Hepatocyte (in vitro differentiated cells): ENCODE measurements at regions not wholly inside any gene's neighbourhood (a gene's known extent, or its start where the extent isn't known, plus 50 kb on each side); places are given as distances from the start of the nearest gene placed in this dataset.

Experiments used
- DNase-seq: peaks from one replicate; pipeline ENCODE4 v3.0.0-alpha.2; 2016; ENCODE audit warnings: low spot score
- H2AFZ ChIP-seq: fragments of 200-600 bp; sonication (generic); 2 replicates; pipeline ENCODE4 v1.6.0; 2016; ENCODE audit warnings: antibody characterized with exemption, mild to moderate bottlenecking
- H3K27ac ChIP-seq: fragments of 200-600 bp; sonication (generic); 2 replicates; pipeline ENCODE4 v1.5.1; 2016; ENCODE audit warnings: mild to moderate bottlenecking
- H3K27me3 ChIP-seq: fragments of 200-600 bp; sonication (generic); 2 replicates; pipeline ENCODE4 v1.6.1; 2016
- H3K36me3 ChIP-seq: fragments of 200-600 bp; sonication (generic); replicated peaks from 2 replicates; pipeline ENCODE4 v1.5.1; 2016; ENCODE audit warnings: low read depth; ENCODE audit not compliant: insufficient read depth
- H3K4me1 ChIP-seq: fragments of 200-600 bp; sonication (generic); 2 replicates; pipeline ENCODE4 v1.5.1; 2016; ENCODE audit warnings: mild to moderate bottlenecking, moderate library complexity; ENCODE audit not compliant: insufficient read depth
- H3K4me2 ChIP-seq: fragments of 200-600 bp; sonication (generic); 2 replicates; pipeline ENCODE4 v1.6.0; 2016
- H3K4me3 ChIP-seq: fragments of 200-600 bp; sonication (generic); 2 replicates; pipeline ENCODE4 v1.5.1; 2016; ENCODE audit warnings: mild to moderate bottlenecking
- H3K79me2 ChIP-seq: fragments of 200-600 bp; sonication (generic); 2 replicates; pipeline ENCODE4 v1.6.0; 2017; ENCODE audit warnings: mild to moderate bottlenecking
- H3K9me2 ChIP-seq: fragments of 200-600 bp; sonication (generic); replicated peaks from 2 replicates; pipeline ENCODE4 v1.6.0; 2017; ENCODE audit warnings: mild to moderate bottlenecking; ENCODE audit not compliant: insufficient read depth
- H3K9me3 ChIP-seq: fragments of 200-600 bp; sonication (generic); 2 replicates; pipeline ENCODE4 v1.5.1; 2016; ENCODE audit warnings: low read depth, mild to moderate bottlenecking
- H4K20me1 ChIP-seq: fragments of 200-600 bp; sonication (generic); 2 replicates; pipeline ENCODE4 v1.6.0; 2016; ENCODE audit warnings: mild to moderate bottlenecking; ENCODE audit not compliant: insufficient read depth, poor library complexity, severe bottlenecking
- CTCF ChIP-seq: fragments of 200-600 bp; sonication (generic); IDR thresholded peaks from 2 replicates; pipeline ENCODE4 v1.5.1; 2016; ENCODE audit warnings: antibody characterized with exemption, mild to moderate bottlenecking; ENCODE audit not compliant: poor library complexity
- EZH2 ChIP-seq: fragments of 200-600 bp; sonication (generic); IDR thresholded peaks from 2 replicates; pipeline ENCODE4 v1.6.1; 2016; ENCODE audit warnings: antibody characterized with exemption, mild to moderate bottlenecking, borderline replicate concordance
- EZH2phosphoT487 ChIP-seq: fragments of 200-600 bp; sonication (generic); IDR thresholded peaks from one replicate; pipeline ENCODE4 v1.6.1; 2018; ENCODE audit warnings: antibody characterized with exemption, mild to moderate bottlenecking, low read depth, moderate library complexity; ENCODE audit not compliant: unreplicated experiment, severe bottlenecking
- WGBS: methylation state at CpG from one replicate; pipeline ENCODE4 v1.1.6; 2016; ENCODE audit warnings: low lambda C conversion rate; ENCODE audit errors: missing lambda C conversion rate; 5-methylcytosine and 5-hydroxymethylcytosine counted together

GRCh38 chr7:153541903-153542302 lies 510.3 kb upstream of the DPP6 start:
- TF ChIP-seq EZH2 (no peak), EZH2phosphoT487 (no peak)
- Histone ChIP-seq H3K27me3 (no peaks in the 10 kb centered on the region), H3K36me3 (no peaks in the 10 kb centered on the region), H2AFZ (no peak overlapping the region), H3K4me2 (no peak overlapping the region), H3K9me2 (no peaks in the 10 kb centered on the region), H3K9me3 (no peaks in the 10 kb centered on the region), H3K27ac (no peak overlapping the region), H3K4me1 (no peaks in the 10 kb centered on the region), H3K4me3 (no peak overlapping the region), H3K79me2 (no peaks in the 10 kb centered on the region), H4K20me1 (no peaks in the 10 kb centered on the region)
- DNase-seq = no peak
- 89% methylated on average over 2 of the region's 2 CpGs for WGBS

GRCh38 chr7:153543232-153543631 lies 509.0 kb upstream of the DPP6 start:
- no peaks in the 10 kb centered on the region for H3K27me3 ChIP-seq
- H3K4me3 ChIP-seq = no peak overlapping the region
- H3K36me3 ChIP-seq = no peaks in the 10 kb centered on the region
- no peaks in the 10 kb centered on the region for H3K9me2 ChIP-seq
- no peak for DNase-seq
- H3K9me3 ChIP-seq = no peaks in the 10 kb centered on the region
- TF ChIP-seq CTCF (no peak), EZH2 (no peak), EZH2phosphoT487 (no peak)
- H3K79me2 ChIP-seq = no peaks in the 10 kb centered on the region
- H4K20me1 ChIP-seq = no peaks in the 10 kb centered on the region
- no peak overlapping the region for H2AFZ ChIP-seq
- no peak overlapping the region for H3K4me2 ChIP-seq
- no peaks in the 10 kb centered on the region for H3K4me1 ChIP-seq
- H3K27ac ChIP-seq = no peak overlapping the region
- 77% methylated on average over 5 of the region's 5 CpGs for whole genome bisulfite sequencing

GRCh38 chr7:153550173-153550572 lies 502.0 kb upstream of the DPP6 start:
- Histone ChIP-seq H3K27me3 (no peaks in the 10 kb centered on the region), H3K4me3 (no peak overlapping the region), H3K4me2 (no peak overlapping the region), H4K20me1 (no peaks in the 10 kb centered on the region), H3K27ac (no peak overlapping the region), H2AFZ (no peak overlapping the region), H3K9me3 (no peaks in the 10 kb centered on the region), H3K79me2 (no peaks in the 10 kb centered on the region), H3K4me1 (no peaks in the 10 kb centered on the region), H3K36me3 (no peaks in the 10 kb centered on the region), H3K9me2 (no peaks in the 10 kb centered on the region)
- no peak for DNase-seq
- TF ChIP-seq CTCF = no peak
- no peak for TF ChIP-seq EZH2phosphoT487
- TF ChIP-seq EZH2 = no peak
- 83% methylated on average over 1 of the region's 1 CpG for WGBS

- Histone ChIP-seq H3K4me2 (no peak overlapping the region), H3K4me3 (no peak overlapping the region), H3K9me2 (no peaks in the 10 kb centered on the region), H2AFZ (no peak overlapping the region), H4K20me1 (no peaks in the 10 kb centered on the region), H3K36me3 (no peaks in the 10 kb centered on the region), H3K27me3 (no peaks in the 10 kb centered on the region), H3K9me3 (no peaks in the 10 kb centered on the region), H3K79me2 (no peaks in the 10 kb centered on the region), H3K27ac (no peak overlapping the region), H3K4me1 (no peaks in the 10 kb centered on the region)
- WGBS = 65% methylated on average over 6 of the region's 6 CpGs
- DNase-seq = no peak
- TF ChIP-seq CTCF (no peak), EZH2phosphoT487 (no peak), EZH2 (no peak)
Measured at GRCh38 chr7:153564391-153564790, 487.8 kb upstream of the DPP6 start.
